ENCODE measurements at regions not wholly inside any gene's neighbourhood (a gene's known extent, or its start where the extent isn't known, plus 50 kb on each side); places are given as distances from the start of the nearest gene placed in this dataset.

DNA sequence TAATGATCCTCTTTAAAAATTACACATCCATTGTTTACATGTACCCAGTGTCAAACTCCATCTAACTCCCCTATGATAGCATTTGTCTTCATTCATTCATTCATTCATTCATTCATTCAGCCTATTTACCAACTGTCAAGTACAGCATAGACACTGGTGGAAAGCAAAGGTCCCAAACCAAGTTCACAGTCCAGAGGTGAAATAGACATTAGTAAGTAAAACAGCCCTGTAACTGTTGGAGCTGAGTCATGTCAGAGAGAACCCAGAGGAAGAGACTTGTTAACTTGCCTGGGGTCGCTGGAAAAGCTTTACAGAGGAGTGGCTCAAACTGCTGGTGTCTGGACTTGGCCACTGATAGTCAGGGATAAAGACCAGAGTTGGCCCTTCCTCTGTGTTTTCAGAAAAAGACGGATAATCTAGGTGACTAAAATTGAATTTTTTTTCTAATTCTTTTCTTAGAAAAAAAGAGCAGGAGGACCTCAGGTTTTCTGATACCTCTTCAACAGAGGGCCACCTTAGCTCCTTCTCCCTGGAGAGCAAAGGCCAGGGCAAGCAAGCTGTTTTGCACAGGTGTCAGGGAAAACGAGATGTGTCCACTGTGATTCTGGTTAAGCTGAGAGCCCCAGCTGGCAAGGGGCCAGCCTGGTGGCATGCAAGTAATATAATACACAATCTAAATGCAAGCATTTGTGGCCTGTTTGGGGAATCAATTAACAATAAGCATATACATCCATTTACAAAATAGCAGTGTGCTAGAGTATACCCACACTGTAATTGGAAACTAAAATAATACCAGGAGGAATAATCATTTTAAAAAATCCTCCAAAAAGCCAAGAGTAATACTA is 96.7 kb upstream of the SLC14A2 start:
- no peak for TF ChIP-seq GATA3 (IDR thresholded peaks at IDR 0.05; ENCODE audit: low read depth, low read length)
- no peak for TF ChIP-seq GATA2 (IDR thresholded peaks at IDR 0.05; ENCODE audit: low read depth, low read length)
